ENCODE measurements at regions not wholly inside any gene's neighbourhood (a gene's known extent, or its start where the extent isn't known, plus 50 kb on each side); places are given as distances from the start of the nearest gene placed in this dataset.

GRCh38 chr20:12564979-12565378 lies 443.8 kb upstream of the SPTLC3 start:
- Histone ChIP-seq H3K4ac (ENCODE audit: low read depth, low read length) (no peak overlapping the region), H3K27ac (ENCODE audit: insufficient read length, low read depth, low read length) (no peak overlapping the region), H3T11ph (ENCODE audit: low read length) (no peak overlapping the region), H2BK15ac (ENCODE audit: low read depth, low read length) (no peak overlapping the region), H3K4me2 (ENCODE audit: insufficient read depth, insufficient read length, low read length) (no peak overlapping the region), H2BK5ac (ENCODE audit: insufficient read length, low read length) (no peak overlapping the region), H3K27me3 (ENCODE audit: insufficient read depth, low read length) (no peaks in the 10 kb centered on the region), H3K9ac (ENCODE audit: extremely low read depth, insufficient read length, low read length) (no peak overlapping the region), H2BK20ac (ENCODE audit: low read depth, low read length, poor library complexity, severe bottlenecking) (no peak overlapping the region), H4K8ac (replicated peaks; ENCODE audit: insufficient read length, low read depth, low read length) (no peak overlapping the region), H4K20me1 (ENCODE audit: control insufficient read depth, insufficient read depth, insufficient read length) (no peaks in the 10 kb centered on the region), H3K23me2 (ENCODE audit: insufficient read length, low read depth, low read length, poor library complexity, severe bottlenecking) (no peaks in the 10 kb centered on the region), H3K9me3 (ENCODE audit: control insufficient read depth, low read depth, low read length) (no peaks in the 10 kb centered on the region), H4K5ac (ENCODE audit: insufficient read length, low read depth, low read length) (no peak overlapping the region), H3K56ac (ENCODE audit: insufficient read length, low read depth, low read length) (no peak overlapping the region), H2AK5ac (ENCODE audit: insufficient read length, low read length) (no peak overlapping the region), H3K4me1 (ENCODE audit: insufficient read depth, low read length) (no peaks in the 10 kb centered on the region), H2AFZ (ENCODE audit: low read length) (no peak overlapping the region), H3K14ac (ENCODE audit: insufficient read depth, low read length) (no peak overlapping the region; the same call in 1 of the 2 replicates), H4K91ac (ENCODE audit: insufficient read length, low read depth, low read length) (no peak overlapping the region), H2BK12ac (ENCODE audit: insufficient read length, low read depth, low read length) (no peak overlapping the region), H3K79me1 (ENCODE audit: insufficient read depth, low read depth, low read length, poor library complexity, severe bottlenecking) (no peaks in the 10 kb centered on the region), H3K79me2 (ENCODE audit: insufficient read depth, low read length) (no peaks in the 10 kb centered on the region), H2BK120ac (ENCODE audit: low read depth, low read length, poor library complexity, severe bottlenecking) (no peak overlapping the region), H3K18ac (ENCODE audit: insufficient read length, low read depth, low read length) (no peak overlapping the region), H3K23ac (ENCODE audit: insufficient read length, low read depth, low read length) (no peak overlapping the region)
- Mint-ChIP-seq H3K27ac (no peak overlapping the region), H3K27me3 (ENCODE audit: low read depth) (no peaks in the 10 kb centered on the region), H3K36me3 (ENCODE audit: insufficient read depth in 1 of 3, low read depth in 3 of 3) (peaks cover 0 to 2% (median 0%) of the 10 kb centered on the region in 3 experiments; a peak in 3 of 7 replicates), H3K9me3 (peaks cover 11 to 15% of the 10 kb centered on the region in 2 experiments), H3K4me3 (no peak overlapping the region), H3K4me1 (no peaks in the 10 kb centered on the region)
- WGBS (ENCODE audit: extremely low coverage, insufficient read length, low lambda C conversion rate) = no CpG with 5 or more reads among the region's 4 CpGs
- DNase-seq = no peak
- no peak for TF ChIP-seq CTCF (conservative IDR thresholded peaks at IDR 0.05)
